ENCODE measurements at regions not wholly inside any gene's neighbourhood (a gene's known extent, or its start where the extent isn't known, plus 50 kb on each side); places are given as distances from the start of the nearest gene placed in this dataset.

GRCh38 chr1:105100102-105100501 lies 1350.4 kb downstream of the AMY1C start:
- no peak for TF ChIP-seq CTCF (conservative IDR thresholded peaks at IDR 0.05; ENCODE audit: low read length)
- TF ChIP-seq EZH2phosphoT487 (IDR thresholded peaks at IDR 0.05; ENCODE audit: borderline replicate concordance) = no peak
